AG09319 (cell line): ENCODE measurements at regions not wholly inside any gene's neighbourhood (a gene's known extent, or its start where the extent isn't known, plus 50 kb on each side); places are given as distances from the start of the nearest gene placed in this dataset.
"Not testable (repeated sequence)": the region's sequence is repeated elsewhere in the genome, so short reads cannot be mapped to it uniquely, and the experiment has no call there.

Experiments used
- DNase-seq: peaks from one replicate; pipeline ENCODE4 v3.0.0-alpha.2; 2010; ENCODE audit warnings: low read depth; ENCODE audit errors: extremely low read depth
- TF ChIP-seq, protein P1 (sequence below): IDR thresholded peaks from 2 replicates; pipeline ENCODE4 v1.5.1; 2011; ENCODE audit warnings: low read depth, mild to moderate bottlenecking, inconsistent platforms, low read length, moderate library complexity

- DNase-seq, result no peak
- TF ChIP-seq, protein P1, sequence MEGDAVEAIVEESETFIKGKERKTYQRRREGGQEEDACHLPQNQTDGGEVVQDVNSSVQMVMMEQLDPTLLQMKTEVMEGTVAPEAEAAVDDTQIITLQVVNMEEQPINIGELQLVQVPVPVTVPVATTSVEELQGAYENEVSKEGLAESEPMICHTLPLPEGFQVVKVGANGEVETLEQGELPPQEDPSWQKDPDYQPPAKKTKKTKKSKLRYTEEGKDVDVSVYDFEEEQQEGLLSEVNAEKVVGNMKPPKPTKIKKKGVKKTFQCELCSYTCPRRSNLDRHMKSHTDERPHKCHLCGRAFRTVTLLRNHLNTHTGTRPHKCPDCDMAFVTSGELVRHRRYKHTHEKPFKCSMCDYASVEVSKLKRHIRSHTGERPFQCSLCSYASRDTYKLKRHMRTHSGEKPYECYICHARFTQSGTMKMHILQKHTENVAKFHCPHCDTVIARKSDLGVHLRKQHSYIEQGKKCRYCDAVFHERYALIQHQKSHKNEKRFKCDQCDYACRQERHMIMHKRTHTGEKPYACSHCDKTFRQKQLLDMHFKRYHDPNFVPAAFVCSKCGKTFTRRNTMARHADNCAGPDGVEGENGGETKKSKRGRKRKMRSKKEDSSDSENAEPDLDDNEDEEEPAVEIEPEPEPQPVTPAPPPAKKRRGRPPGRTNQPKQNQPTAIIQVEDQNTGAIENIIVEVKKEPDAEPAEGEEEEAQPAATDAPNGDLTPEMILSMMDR, result no peak
These were observed 62.8 kb upstream of the KCNQ5 start for GRCh38 chr6:72559067-72559466.

- no peak for DNase-seq
- TF ChIP-seq, protein P1, result no peak
These were observed 62.3 kb upstream of the KCNQ5 start for GRCh38 chr6:72559555-72559954.

- DNase-seq, result no peak
- TF ChIP-seq, protein P1, result no peak
These were observed 60.9 kb upstream of the KCNQ5 start for GRCh38 chr6:72560721-72561593.

DNA sequence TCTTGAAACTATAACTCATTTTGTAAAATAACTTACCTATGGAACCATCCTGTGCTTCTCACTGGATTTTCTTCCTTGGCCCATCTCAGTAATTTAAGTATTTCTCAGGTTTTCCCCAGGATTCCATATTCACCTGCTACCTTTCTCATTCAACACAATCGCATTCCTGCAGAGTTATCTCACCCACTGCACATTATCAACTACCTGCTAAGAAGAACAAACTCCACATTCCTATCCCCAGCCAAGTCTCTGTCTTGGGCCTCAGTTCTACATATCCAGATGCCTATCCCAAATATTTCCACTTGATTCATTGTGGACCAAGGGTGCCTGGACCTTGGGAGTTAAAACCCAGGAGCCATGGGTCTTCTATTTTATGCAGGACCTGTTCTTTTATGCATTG is 60.2 kb upstream of the KCNQ5 start:
- no peak for DNase-seq
- TF ChIP-seq, protein P1, result no peak

DNA sequence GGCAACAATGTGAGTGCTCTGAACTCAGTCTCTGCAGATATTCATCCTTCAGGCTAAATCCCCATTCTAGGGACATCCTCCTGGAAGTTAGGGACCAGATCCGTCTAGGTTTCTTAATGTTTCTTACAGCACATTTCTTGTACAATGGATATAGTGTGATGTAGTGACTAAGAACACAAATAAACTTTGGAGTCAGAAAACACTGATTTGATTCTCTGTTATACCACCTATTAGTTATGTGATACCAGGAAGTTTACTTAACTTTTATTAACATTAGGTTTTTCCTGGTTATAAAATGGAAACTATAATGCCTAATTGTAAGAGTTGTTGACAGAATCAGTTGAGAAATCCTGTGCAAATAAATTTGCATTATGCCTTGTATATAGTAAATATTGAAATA is 57.6 kb upstream of the KCNQ5 start:
- TF ChIP-seq, protein P1, result no peak
- DNase-seq, result no peak

DNA sequence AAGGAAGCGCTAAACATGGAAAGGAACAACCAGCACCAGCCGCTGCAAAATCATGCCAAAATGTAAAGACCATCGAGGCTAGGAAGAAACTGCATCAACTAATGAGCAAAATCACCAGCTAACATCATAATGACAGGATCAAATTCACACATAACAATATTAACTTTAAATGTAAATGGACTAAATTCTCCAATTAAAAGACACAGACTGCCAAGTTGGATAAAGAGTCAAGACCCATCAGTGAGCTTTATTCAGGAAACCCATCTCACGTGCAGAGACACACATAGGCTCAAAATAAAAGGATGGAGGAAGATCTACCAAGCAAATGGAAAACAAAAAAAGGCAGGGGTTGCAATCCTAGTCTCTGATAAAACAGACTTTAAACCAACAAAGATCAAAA is 49.9 kb upstream of the KCNQ5 start:
- DNase-seq, result not testable (repeated sequence)
